Occipital lobe (tissue), 1 donor: ENCODE measurements at regions not wholly inside any gene's neighbourhood (a gene's known extent, or its start where the extent isn't known, plus 50 kb on each side); places are given as distances from the start of the nearest gene placed in this dataset.
"Not testable (repeated sequence)": the region's sequence is repeated elsewhere in the genome, so short reads cannot be mapped to it uniquely, and the experiment has no call there.

Experiments
- DNase-seq: peaks from one replicate; lab custom pipeline; 2025; lab: John Stamatoyannopoulos, UW

GRCh38 chr5:44942524-44943001 is 133.8 kb downstream of the MRPS30 start:
- DNase-seq: no peak

DNA sequence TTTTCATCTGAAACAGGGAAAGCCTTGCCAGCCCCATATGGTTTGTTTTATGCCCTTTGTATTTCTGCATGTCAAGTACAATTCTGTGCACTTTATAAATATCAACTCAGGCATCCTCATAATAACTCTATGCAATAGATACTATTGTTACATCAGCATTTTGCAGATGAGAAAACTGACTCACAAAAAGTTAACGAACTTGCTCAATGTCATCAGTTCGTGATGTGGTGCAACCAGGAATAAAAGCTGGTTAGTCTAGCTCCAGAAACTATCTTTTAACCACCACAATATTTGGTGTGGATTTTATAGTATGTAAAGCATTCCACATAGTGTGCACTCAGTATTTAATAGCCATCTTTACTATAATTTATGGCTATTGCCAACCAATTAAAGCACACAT is 134.9 kb downstream of the MRPS30 start:
- no peak for DNase-seq

GRCh38 chr5:44945743-44946142 is 137.0 kb downstream of the MRPS30 start:
- DNase-seq: no peak

DNA sequence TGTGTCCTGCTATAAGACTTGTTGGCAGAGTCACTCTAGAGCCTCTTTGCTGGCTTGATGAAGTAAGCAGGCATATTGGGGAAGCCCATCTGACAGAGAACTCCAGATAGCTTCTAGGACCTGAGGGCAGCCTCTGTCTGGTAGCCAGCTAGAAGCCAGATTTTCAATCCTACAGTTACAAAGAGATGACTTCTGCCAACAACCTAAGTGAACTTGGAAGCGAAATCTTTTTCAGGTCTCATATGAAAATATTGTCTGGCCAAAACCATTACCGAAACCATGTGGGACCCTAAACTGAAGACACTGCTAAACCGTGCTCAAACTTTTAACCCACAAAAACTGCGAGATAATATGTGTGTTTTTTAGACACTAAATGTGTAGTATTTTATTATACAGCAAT is 140.9 kb downstream of the MRPS30 start:
- DNase-seq: no peak

DNA sequence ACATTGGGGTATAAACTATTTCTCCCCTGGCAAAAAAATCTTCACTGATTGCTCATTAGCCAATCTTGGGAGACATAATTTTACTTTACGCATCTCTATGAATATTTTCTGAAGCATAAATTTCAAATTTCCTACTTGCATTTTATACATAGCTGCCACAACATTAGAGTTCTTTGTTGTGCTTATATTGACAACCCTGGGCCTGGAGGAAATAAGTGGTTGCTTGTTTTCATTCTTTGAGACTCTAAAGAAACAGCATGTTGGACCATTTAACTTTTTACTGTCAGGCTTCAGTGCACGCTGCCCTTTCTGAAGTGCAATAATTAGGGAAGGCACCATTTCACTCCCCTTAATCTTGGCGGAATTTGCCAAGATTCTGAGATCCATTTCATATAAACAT is 142.6 kb downstream of the MRPS30 start:
- DNase-seq: no peak

GRCh38 chr5:44952376-44952775 is 143.6 kb downstream of the MRPS30 start:
- no peak for DNase-seq

GRCh38 chr5:44953078-44953477 is 144.3 kb downstream of the MRPS30 start:
- DNase-seq: no peak

GRCh38 chr5:44958943-44959454 is 150.3 kb downstream of the MRPS30 start:
- not testable (repeated sequence) for DNase-seq

DNA sequence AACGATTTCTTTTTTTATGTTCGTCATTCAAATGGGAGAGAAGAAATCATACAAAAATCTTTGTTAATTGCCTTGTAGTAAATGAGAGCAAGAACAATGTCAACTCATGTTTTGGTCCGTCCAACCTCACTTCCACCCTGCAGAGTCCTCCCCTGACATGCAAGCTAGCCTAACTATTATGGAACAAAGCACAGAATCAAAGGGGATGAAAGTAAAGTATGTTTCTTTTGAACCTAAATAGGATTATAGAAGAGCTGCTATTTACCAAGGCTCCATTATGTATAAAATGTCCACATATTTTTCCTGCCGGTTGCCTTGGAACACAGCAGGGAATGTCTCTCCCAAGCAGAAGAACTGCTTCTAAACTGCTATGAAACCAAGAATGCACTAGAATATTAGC is 161.1 kb downstream of the MRPS30 start:
- DNase-seq: no peak

- DNase-seq: not testable (repeated sequence)
Measured at GRCh38 chr5:44970963-44971362, 162.2 kb downstream of the MRPS30 start.

DNA sequence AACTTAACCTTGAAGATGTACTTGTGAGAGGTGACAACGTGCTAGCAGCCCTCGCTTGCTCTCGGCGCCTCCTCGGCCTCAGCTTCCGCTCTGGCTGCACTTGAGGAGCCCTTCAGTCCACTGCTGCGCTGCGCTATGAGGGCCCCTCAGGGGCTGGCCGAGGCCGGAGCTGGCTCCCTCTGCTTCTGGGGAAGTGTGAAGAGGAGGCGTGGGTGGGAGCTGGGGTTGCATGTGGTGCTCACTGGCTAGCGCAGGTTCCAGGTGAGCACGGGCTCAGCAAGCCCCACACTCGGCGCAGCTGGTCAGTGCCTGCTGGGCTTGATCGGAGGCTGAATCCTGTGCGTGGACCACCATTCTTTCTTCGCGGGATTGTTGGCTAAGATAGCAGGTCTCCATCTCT is 166.1 kb downstream of the MRPS30 start:
- no peak for DNase-seq

DNA sequence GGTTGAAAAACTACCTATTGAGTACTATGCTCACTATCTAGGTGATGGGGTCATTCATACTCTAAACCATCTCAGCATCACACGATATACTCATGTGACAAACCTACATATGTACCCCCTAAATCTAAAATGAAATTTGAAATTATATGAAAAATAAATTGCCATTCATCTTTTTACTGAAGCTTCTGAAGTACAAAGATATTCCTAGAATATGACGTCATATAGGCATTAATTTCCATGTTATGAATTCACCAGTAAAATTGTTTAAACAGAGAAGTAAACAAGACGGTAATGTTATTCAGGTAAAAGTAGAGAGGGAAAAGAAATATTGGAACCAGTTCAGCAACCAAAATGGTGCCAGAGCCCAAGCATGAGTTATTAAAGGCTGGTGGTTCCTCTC is 173.0 kb downstream of the MRPS30 start:
- DNase-seq: no peak

DNA sequence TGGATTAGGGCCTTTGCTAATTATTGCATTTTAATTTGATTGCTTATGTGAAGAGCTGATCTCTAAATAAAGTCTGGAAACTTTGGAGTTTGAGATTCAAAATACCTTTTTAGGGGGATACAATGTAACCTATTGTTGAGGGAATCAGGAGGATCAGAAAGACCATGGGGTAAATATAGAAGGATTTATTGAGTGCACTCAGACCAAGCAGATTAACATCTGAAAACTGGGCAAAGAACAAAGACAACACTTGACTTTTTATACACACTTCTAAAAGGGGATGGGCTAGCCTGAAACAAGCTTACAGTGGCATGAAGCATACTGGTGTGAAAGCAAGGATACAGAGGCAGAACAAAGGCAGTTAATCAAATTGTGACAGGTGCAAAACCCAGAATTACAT is 174.3 kb downstream of the MRPS30 start:
- no peak for DNase-seq

DNA sequence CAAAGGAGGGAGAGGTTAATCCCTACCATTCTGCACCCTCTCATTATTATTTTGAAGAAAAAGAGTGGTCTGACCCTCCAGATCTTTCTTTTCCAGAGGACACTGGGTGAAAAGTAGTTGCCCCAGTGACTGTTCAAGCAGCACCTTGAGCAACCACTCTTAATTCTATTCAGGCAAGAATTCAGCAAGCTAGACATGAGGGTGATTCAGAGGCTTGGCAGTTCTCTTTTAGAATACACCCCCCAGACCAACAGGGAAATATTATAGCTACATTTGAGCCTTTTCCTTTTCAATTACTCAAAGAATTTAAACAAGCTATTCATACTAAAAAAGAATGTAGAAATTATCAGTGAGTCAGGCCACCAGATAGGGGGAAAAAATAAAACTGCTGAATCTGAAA is 178.3 kb downstream of the MRPS30 start:
- no peak for DNase-seq

- no peak for DNase-seq
Measured at GRCh38 chr5:44991693-44992092, 182.9 kb downstream of the MRPS30 start.

DNA sequence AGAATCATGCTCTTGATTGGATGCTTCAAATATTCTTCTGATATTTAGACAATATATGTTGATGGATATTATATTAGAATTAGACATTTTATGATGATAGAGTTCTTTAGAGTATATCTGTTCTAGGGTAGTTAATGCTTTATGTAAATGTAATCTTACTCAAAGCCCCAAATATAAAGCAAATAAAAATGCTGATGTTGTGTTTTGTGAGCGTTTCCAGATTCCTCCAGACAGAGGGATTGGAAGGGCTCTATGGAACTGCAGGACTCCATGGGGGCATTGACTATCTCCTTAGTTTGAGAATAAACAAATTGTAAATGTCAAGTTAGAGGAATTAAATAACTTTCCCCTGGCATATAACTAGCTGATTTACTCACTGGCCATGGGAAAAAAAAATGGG is 184.5 kb downstream of the MRPS30 start:
- no peak for DNase-seq

DNA sequence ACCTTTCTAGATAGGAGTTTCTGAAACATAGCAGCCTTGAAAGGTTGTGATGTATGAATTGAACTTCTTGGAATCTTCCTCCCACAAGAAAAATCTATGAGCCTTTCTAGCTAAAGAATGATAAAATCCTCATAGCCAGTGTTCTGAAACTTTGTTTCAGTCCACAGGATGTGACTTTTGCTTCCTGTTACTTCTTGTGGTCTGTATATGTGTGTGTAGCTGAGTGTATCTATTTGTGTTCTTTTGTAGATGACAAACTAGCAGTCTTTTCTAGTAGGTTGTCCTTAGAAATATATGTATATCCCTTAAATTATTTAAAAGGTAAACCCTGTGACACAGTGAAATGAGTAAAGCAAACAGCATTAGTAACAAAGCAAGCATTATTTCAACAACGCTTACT is 188.8 kb downstream of the MRPS30 start:
- no peak for DNase-seq

DNA sequence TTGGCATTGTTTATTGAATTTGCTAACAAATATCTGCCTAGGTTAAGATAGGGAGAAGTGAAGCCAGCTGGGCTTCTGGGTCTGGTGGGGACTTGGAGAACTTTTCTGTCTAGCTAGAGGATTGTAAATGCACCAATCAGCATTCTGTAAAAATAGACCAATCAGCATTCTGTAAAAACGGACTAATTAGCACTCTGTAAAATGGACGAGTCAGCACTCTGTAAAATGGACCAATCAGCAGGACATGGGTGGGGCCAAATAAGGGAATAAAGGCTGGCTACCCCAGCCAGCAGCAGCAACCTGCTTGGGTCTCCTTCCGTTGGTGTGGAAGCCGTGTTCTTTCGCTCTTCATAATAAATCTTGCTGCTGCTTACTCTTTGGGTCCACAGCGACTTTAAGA is 198.4 kb downstream of the MRPS30 start:
- DNase-seq: not testable (repeated sequence)

DNA sequence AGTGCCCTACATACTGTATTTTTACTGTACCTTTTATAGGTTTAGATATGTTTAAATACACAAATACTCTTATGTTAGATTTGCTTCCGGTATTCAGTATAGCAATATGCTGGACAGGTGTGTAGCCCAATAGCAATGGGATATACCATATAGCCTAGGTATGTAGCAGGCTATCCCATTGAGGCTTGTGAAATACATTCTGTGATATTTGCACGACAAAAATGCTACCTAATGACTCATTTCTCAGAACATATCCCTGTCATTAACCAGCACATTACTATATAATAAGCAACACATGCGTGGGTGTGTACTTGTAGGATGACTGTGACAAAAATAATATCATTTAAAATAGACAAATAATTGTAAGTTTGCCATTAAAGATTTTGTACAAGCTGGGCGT is 208.8 kb downstream of the MRPS30 start:
- no peak for DNase-seq

- DNase-seq: no peak
Measured at GRCh38 chr5:45029553-45029952, 220.8 kb downstream of the MRPS30 start.

DNA sequence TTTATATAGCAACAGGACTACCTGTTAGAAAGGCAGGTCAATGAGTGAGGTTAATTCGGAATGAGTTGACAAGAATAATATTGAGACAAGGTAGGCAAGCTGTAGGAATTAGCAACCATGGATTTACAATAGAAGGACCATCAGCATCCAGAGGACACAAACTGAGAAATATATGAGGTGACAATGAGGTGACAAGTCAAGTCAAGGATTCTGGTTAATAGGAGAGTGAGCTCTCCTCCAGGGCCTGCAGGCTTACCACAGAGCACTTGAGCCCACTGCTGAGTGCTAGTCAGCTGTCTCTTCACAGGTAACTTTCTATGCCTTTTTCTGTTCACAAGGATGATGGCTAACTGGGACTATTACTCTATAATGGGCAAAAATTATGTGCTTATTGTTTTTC is 227.2 kb downstream of the MRPS30 start:
- no peak for DNase-seq

DNA sequence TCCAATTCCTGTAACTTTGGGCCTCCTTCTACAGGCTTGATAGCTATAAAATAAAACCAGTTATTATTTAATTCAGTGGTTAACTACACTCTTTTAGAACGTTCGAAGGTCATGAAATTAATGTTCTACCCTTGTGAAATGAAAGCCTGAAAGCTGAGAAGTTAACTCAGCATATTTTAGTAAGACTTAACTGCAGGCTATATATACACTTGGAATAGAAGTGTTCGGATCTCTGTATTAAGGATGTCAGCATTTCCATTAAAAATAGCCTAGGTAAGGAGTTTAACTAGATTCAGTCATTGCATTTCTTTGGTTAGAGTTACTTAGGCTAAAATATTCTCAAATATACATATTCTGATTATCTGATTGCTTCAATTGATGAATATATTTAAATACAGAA is 229.2 kb downstream of the MRPS30 start:
- no peak for DNase-seq

- no peak for DNase-seq
Measured at GRCh38 chr5:45038366-45038987, 229.7 kb downstream of the MRPS30 start.

- no peak for DNase-seq
Measured at GRCh38 chr5:45042283-45042682, 233.5 kb downstream of the MRPS30 start.
